Coronary artery (tissue), 2 donors: ENCODE measurements at regions not wholly inside any gene's neighbourhood (a gene's known extent, or its start where the extent isn't known, plus 50 kb on each side); places are given as distances from the start of the nearest gene placed in this dataset.

Source experiments
- DNase-seq: peaks from one replicate; pipeline ENCODE4 v3.0.0-alpha.2; 2017; ENCODE audit warnings: low spot score
- H3K27ac ChIP-seq, 2 donors: fragments of 200-600 bp; sonication (generic); one replicate each; pipeline ENCODE4 v1.5.1; 2016 to 2019
- H3K4me3 ChIP-seq: fragments of 200-600 bp; sonication (generic); 2 replicates; pipeline ENCODE4 v1.5.1; 2016; ENCODE audit warnings: mild to moderate bottlenecking, moderate library complexity
- CTCF ChIP-seq: fragments of 200-600 bp; sonication (generic); IDR thresholded peaks from one replicate; pipeline ENCODE4 v1.5.1; 2019; ENCODE audit warnings: antibody characterized with exemption

DNA sequence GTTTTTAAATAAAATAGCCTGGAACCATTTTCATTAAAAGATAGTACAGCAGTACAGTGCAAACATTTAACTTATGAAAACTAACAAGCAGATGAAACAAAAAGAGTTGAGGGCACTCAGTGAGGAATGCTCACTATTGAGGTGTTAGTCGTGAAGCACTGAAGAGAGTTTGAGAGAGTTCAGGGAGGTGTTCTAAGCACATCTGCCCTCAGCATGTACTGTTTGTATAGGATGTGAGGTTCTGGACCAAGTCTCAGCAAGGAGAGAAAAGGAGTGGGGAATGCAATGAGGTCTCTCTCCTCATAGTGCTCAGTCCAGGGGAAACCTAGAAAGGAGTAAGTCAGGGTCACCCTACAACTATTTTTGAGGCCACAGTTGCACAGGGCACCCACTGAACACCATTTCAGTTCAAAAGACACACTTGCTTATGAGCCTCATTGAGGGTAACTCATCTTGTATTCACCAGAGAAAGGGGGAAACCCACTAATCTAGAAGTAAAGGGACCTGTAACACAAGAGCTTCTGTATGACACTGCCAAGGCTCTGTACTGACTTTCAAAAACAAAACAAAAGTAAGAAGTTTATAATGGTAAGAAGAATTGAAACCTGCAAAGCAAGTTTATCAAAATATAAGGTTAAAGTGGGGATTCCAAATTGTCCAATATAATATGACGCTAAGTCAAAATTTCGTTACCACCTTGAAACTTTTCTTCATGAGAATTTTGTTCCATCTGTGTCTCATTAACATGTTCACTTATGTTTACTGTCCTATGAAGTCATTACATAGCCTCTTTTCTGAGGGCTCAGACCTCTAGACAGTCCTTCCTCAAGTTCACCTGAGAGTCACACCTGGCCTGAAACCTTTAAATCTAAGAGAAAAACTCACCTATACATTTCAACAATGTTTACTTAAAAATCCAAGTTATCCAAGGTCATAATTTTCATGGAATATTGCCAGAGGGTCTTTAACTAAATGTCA is 275.3 kb downstream of the ETS1 start:
- Histone ChIP-seq H3K27ac (no peak overlapping the region), H3K4me3 (no peak overlapping the region)
- TF ChIP-seq CTCF = no peak
- no peak for DNase-seq

GRCh38 chr11:128310676-128311445 is 276.5 kb downstream of the ETS1 start:
- H3K4me3 ChIP-seq = no peak overlapping the region
- H3K27ac ChIP-seq = no peak overlapping the region
- no peak for TF ChIP-seq CTCF
- no peak for DNase-seq

DNA sequence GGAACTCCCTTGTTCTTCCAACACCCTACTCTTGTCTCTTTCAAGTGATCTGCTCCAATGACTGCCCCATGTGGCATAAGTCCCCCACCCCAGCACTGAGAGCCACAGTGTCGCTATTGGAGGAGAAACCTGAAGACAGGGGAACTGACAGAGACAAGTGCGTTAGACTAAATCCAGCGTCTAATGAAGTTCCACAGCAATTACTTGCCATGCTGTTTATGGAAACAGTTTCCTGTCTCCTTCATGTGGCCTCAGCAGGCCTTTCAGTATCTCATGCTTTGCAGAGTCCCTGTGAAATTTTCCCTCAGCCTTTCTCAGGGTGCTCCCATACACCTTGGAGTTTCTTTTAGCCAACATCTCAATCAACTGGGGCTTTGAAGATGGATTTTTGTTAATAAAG is 277.4 kb downstream of the ETS1 start:
- Histone ChIP-seq H3K4me3 (no peak overlapping the region), H3K27ac (no peak overlapping the region)
- no peak for TF ChIP-seq CTCF
- DNase-seq = no peak

DNA sequence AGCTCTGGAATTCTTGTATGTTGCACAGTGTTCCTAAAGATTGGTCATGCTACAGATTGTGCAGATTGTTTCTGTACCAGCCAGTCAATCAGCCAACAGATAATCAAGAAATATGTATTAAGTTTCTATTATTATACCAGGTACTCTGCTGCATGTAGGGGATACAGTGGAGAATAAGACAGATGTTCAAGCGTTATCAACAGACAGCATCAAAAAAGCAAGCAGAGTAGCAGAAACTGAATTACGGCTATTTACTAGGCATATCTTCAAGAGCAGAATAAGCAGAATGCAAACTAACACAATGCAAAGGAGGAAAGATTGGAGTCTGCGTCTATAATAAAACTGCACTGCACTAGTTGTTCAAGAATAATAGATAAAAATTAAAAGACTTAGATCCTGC is 278.6 kb downstream of the ETS1 start:
- H3K27ac ChIP-seq = no peak overlapping the region
- DNase-seq = no peak
- no peak overlapping the region for H3K4me3 ChIP-seq
- TF ChIP-seq CTCF = no peak

DNA sequence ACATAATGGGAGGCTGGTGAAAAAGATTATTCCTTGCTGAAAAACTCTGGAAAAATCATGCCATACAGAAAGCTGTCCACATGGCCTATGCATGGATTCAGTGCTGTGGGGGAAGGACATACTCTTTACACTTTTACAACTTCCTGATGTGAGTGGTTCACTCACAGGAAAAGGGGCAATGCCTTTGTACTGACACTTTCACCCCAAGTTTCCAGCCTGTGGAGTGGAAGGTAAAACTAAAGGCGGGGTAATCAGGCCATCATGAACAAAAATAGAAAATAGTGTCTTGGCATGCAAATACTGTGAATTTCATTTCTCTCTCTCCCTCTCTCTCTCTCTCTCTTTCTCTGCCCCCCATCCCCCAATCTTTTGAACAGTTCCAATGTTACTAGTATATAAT is 281.8 kb downstream of the ETS1 start:
- no peak for DNase-seq
- no peak for TF ChIP-seq CTCF
- Histone ChIP-seq H3K27ac (no peak overlapping the region), H3K4me3 (no peak overlapping the region)

- H3K4me3 ChIP-seq = no peak overlapping the region
- TF ChIP-seq CTCF = no peak
- no peak for DNase-seq
- H3K27ac ChIP-seq = no peak overlapping the region
These were observed 282.5 kb downstream of the ETS1 start for GRCh38 chr11:128304666-128305485.
